Smooth muscle cell (in vitro differentiated cells): ENCODE measurements at regions not wholly inside any gene's neighbourhood (a gene's known extent, or its start where the extent isn't known, plus 50 kb on each side); places are given as distances from the start of the nearest gene placed in this dataset.

Experiments
- DNase-seq: peaks from one replicate; lab custom pipeline; 2025; ENCODE audit not compliant: unreplicated experiment; lab: John Stamatoyannopoulos, UW
- H2AFZ ChIP-seq: fragments of 200-600 bp; sonication (generic); 2 replicates; pipeline ENCODE4 v1.6.0; 2016; ENCODE audit warnings: antibody characterized with exemption, low read depth, mild to moderate bottlenecking
- H3F3A ChIP-seq: fragments of 200-600 bp; sonication (generic); 2 replicates; pipeline ENCODE4 v1.6.0; 2017; ENCODE audit warnings: antibody characterized with exemption, low read depth
- H3K27ac ChIP-seq: fragments of 200-600 bp; sonication (generic); 2 replicates; pipeline ENCODE4 v1.5.1; 2016; ENCODE audit warnings: low read depth, mild to moderate bottlenecking
- H3K27me3 ChIP-seq: fragments of 200-600 bp; sonication (generic); 2 replicates; pipeline ENCODE4 v1.6.1; 2016; ENCODE audit warnings: low read depth, mild to moderate bottlenecking
- H3K36me3 ChIP-seq: fragments of 200-600 bp; sonication (generic); 2 replicates; pipeline ENCODE4 v1.5.1; 2016; ENCODE audit warnings: low read depth
- H3K4me1 ChIP-seq: fragments of 200-600 bp; sonication (generic); 2 replicates; pipeline ENCODE4 v1.5.1; 2016; ENCODE audit warnings: low read depth
- H3K4me2 ChIP-seq: fragments of 200-600 bp; sonication (generic); 2 replicates; pipeline ENCODE4 v1.6.0; 2016; ENCODE audit warnings: mild to moderate bottlenecking
- H3K4me3 ChIP-seq: fragments of 200-600 bp; sonication (generic); 2 replicates; pipeline ENCODE4 v1.5.1; 2016; ENCODE audit warnings: mild to moderate bottlenecking
- H3K79me2 ChIP-seq: fragments of 200-600 bp; sonication (generic); 2 replicates; pipeline ENCODE4 v1.6.0; 2016; ENCODE audit warnings: low read depth, mild to moderate bottlenecking
- H3K9ac ChIP-seq: fragments of 200-600 bp; sonication (generic); 2 replicates; pipeline ENCODE4 v1.6.0; 2016; ENCODE audit warnings: low read depth
- H3K9me3 ChIP-seq: fragments of 200-600 bp; sonication (generic); replicated peaks from 2 replicates; pipeline ENCODE4 v1.5.1; 2016; ENCODE audit warnings: low read depth
- H4K20me1 ChIP-seq: fragments of 200-600 bp; sonication (generic); 2 replicates; pipeline ENCODE4 v1.6.0; 2016; ENCODE audit warnings: low read depth
- WGBS: methylation state at CpG from one replicate; pipeline ENCODE4 v1.1.7; 2016; ENCODE audit warnings: low lambda C conversion rate; 5-methylcytosine and 5-hydroxymethylcytosine counted together
- TF ChIP-seq, protein P1 (sequence below): fragments of 200-600 bp; sonication (generic); IDR thresholded peaks from 2 replicates; pipeline ENCODE4 v1.5.1; 2017; ENCODE audit warnings: borderline replicate concordance, mild to moderate bottlenecking, antibody characterized with exemption; ENCODE audit not compliant: insufficient read depth, poor library complexity, severe bottlenecking

DNA sequence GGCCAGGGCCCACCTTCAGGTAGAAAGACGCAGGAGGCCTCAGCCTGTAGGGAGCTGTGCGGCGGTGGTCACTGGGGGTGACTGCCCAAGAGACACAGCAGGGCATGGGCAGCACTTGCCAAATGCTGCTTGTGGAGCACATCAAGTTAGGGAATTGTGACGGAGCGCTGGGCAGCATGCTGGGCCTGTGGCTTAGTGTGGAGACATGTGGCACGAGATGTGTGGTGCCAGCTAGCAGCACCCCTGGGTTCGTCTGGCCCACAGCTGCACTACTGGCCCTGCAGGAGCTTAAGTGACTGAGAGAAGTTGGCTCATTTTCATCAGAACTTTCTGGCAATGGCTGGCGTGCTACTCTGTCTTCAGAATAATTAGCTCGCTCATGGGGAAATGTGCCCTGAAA lies 213.1 kb upstream of the SYNDIG1 start:
- TF ChIP-seq, protein P1, sequence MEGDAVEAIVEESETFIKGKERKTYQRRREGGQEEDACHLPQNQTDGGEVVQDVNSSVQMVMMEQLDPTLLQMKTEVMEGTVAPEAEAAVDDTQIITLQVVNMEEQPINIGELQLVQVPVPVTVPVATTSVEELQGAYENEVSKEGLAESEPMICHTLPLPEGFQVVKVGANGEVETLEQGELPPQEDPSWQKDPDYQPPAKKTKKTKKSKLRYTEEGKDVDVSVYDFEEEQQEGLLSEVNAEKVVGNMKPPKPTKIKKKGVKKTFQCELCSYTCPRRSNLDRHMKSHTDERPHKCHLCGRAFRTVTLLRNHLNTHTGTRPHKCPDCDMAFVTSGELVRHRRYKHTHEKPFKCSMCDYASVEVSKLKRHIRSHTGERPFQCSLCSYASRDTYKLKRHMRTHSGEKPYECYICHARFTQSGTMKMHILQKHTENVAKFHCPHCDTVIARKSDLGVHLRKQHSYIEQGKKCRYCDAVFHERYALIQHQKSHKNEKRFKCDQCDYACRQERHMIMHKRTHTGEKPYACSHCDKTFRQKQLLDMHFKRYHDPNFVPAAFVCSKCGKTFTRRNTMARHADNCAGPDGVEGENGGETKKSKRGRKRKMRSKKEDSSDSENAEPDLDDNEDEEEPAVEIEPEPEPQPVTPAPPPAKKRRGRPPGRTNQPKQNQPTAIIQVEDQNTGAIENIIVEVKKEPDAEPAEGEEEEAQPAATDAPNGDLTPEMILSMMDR: no peak
- Histone ChIP-seq H3K27ac (no peak overlapping the region), H3K27me3 (peaks cover 8% of the 10 kb centered on the region), H3F3A (no peaks in the 10 kb centered on the region), H3K4me2 (no peak overlapping the region), H3K36me3 (no peaks in the 10 kb centered on the region), H3K9me3 (no peaks in the 10 kb centered on the region), H3K79me2 (no peaks in the 10 kb centered on the region), H3K4me1 (no peaks in the 10 kb centered on the region), H3K9ac (no peak overlapping the region), H3K4me3 (no peak overlapping the region), H4K20me1 (no peaks in the 10 kb centered on the region), H2AFZ (no peak overlapping the region)
- 90% methylated on average over 9 of the region's 9 CpGs for WGBS
- DNase-seq: no peak

DNA sequence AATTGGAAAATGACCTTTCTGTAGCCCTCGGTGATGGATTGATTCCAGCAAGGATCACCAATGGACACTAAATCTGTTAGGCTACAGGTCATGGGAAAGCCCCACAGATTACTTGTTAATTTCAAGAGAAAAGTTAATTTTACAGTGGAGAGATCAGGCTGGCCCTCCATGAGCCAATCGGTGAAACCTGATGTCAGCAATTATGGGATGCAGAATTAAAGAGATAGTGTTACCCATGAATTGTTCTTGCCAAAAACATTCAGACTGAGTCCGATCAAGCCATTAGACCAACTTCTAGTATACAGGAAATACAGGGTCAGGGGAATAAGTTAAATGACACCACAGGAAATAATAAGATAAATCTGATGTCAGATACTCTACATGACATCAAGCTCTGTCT lies 214.9 kb upstream of the SYNDIG1 start:
- no peak overlapping the region for H3K27ac ChIP-seq
- H4K20me1 ChIP-seq: no peaks in the 10 kb centered on the region
- H3F3A ChIP-seq: no peaks in the 10 kb centered on the region
- TF ChIP-seq, protein P1: no peak
- no peak for DNase-seq
- H2AFZ ChIP-seq: no peak overlapping the region
- no peaks in the 10 kb centered on the region for H3K79me2 ChIP-seq
- no peak overlapping the region for H3K9ac ChIP-seq
- 89% methylated on average over 3 of the region's 3 CpGs for WGBS
- H3K4me3 ChIP-seq: no peak overlapping the region
- H3K4me1 ChIP-seq: no peaks in the 10 kb centered on the region
- no peaks in the 10 kb centered on the region for H3K9me3 ChIP-seq
- H3K36me3 ChIP-seq: no peaks in the 10 kb centered on the region
- H3K4me2 ChIP-seq: no peak overlapping the region
- H3K27me3 ChIP-seq: peaks cover 11% of the 10 kb centered on the region

DNA sequence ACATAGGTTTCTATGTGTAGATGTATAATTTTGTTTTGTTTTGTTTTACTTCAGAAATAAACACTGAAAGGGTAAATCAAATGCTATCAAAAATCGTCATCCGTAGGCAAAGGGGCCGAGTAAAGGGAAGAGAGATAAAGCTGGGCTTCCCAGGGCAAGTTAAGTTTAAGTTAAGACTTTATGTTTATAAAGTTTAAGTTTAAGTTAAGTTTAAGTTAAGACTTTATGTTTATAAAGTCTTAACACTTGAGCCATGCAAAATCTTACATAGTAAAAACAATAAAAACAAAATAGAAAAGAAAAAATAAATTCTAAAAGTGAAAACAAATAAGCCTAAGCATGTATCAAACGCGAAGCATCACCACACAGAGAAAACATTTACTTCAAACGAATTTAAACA lies 216.1 kb upstream of the SYNDIG1 start:
- H3K4me2 ChIP-seq: no peak overlapping the region
- 88% methylated on average over 6 of the region's 6 CpGs for WGBS
- TF ChIP-seq, protein P1: no peak

DNA sequence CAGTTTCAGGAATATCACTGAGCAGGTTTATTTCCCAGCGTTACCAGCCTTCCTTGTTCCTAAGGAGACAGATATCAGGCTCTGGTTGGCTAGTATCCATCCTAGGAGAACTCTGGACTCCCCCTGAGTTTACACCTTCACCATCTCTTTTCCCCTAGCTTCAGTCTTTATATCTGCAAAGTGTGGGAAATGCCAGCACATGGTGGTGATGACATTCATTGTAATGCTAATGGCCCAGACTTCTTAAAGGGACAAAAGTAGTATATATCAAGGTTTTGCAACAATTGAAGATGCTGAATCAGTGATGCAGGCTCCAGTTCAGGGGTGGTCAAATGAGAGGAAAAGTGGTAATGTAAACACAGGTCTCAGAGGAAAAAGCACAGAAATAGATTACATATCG lies 224.3 kb upstream of the SYNDIG1 start:
- WGBS: 89% methylated on average over 2 of the region's 2 CpGs
- no peaks in the 10 kb centered on the region for H4K20me1 ChIP-seq
- H3K4me2 ChIP-seq: no peak overlapping the region
- peaks cover 5% of the 10 kb centered on the region for H3K27me3 ChIP-seq
- H3K4me1 ChIP-seq: no peaks in the 10 kb centered on the region
- H3F3A ChIP-seq: no peaks in the 10 kb centered on the region
- H3K36me3 ChIP-seq: no peaks in the 10 kb centered on the region
- H3K9me3 ChIP-seq: no peaks in the 10 kb centered on the region
- no peak overlapping the region for H3K4me3 ChIP-seq
- no peak overlapping the region for H2AFZ ChIP-seq
- DNase-seq: no peak
- TF ChIP-seq, protein P1: no peak
- H3K27ac ChIP-seq: no peak overlapping the region
- H3K9ac ChIP-seq: no peak overlapping the region
- no peaks in the 10 kb centered on the region for H3K79me2 ChIP-seq

More for the DNA sequence above, 216.1 kb upstream of the SYNDIG1 start:
- no peaks in the 10 kb centered on the region for H3K4me1 ChIP-seq
- no peaks in the 10 kb centered on the region for H3K9me3 ChIP-seq
- H3K36me3 ChIP-seq: no peaks in the 10 kb centered on the region
- no peak for DNase-seq
- H3K9ac ChIP-seq: no peak overlapping the region
- no peak overlapping the region for H3K4me3 ChIP-seq
- H4K20me1 ChIP-seq: no peaks in the 10 kb centered on the region
- H2AFZ ChIP-seq: no peak overlapping the region
- H3K27me3 ChIP-seq: peaks cover 11% of the 10 kb centered on the region
- H3F3A ChIP-seq: no peaks in the 10 kb centered on the region
- H3K79me2 ChIP-seq: no peaks in the 10 kb centered on the region
- no peak overlapping the region for H3K27ac ChIP-seq
